ENCODE measurements at regions not wholly inside any gene's neighbourhood (a gene's known extent, or its start where the extent isn't known, plus 50 kb on each side); places are given as distances from the start of the nearest gene placed in this dataset.
A peak's percentile ranks its signal among the peaks of the same experiment; 100 is the strongest.

DNA sequence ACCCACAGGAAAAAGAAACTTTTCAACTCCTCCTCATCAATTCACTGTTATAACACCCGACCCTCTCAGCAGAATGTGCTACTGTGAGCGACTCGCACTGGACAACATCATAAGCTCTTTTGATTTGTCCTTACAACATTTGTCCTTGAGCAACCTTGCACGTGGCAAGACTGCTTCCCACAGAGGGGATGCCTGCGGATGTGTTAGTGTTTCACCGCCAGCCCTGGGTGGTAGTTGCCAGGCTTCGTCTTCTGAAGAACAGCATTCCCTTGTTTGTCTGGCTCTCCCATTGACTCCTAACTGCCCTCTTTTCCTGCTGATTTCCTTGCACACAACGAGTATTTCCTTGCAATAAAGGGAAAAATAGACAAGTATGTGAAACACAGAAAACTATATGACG lies 111.4 kb upstream of the SLC7A1 start:
- Histone ChIP-seq H3K4me3 (no peak overlapping the region), H3K36me3 (ENCODE audit: low read depth) (no peaks in the 10 kb centered on the region), H3K9me3 (no peaks in the 10 kb centered on the region), H3K4me1 (ENCODE audit: low read depth) (no peaks in the 10 kb centered on the region)
- TF ChIP-seq, protein P1, sequence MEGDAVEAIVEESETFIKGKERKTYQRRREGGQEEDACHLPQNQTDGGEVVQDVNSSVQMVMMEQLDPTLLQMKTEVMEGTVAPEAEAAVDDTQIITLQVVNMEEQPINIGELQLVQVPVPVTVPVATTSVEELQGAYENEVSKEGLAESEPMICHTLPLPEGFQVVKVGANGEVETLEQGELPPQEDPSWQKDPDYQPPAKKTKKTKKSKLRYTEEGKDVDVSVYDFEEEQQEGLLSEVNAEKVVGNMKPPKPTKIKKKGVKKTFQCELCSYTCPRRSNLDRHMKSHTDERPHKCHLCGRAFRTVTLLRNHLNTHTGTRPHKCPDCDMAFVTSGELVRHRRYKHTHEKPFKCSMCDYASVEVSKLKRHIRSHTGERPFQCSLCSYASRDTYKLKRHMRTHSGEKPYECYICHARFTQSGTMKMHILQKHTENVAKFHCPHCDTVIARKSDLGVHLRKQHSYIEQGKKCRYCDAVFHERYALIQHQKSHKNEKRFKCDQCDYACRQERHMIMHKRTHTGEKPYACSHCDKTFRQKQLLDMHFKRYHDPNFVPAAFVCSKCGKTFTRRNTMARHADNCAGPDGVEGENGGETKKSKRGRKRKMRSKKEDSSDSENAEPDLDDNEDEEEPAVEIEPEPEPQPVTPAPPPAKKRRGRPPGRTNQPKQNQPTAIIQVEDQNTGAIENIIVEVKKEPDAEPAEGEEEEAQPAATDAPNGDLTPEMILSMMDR (IDR thresholded peaks at IDR 0.05): no peak
- DNase-seq (no peak), ATAC-seq (no peak)
- intact Hi-C loops (cut with DNase I, micrococcal nuclease): no loop called here

DNA sequence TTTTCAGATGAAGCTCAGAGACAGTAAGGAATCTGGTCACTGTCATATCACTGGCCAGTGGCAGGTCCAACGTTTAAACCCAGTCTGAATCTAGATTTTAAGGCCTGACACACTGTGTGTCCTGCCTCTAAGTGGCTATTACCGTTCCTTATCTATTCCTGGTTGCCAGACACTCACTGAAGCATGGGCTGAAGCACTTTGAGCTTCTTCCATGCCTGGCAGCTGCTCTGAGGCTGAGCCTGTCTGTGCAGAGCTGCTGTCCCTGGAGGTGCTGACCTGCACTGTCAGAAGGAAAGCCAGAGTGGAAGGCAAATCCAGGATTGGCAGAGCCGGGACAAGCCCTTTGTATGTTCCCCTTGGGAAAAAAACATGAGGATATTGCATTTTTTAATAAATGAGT lies 109.2 kb upstream of the SLC7A1 start:
- ATAC-seq (no peak), DNase-seq (no peak)
- Histone ChIP-seq H3K9me3 (no peaks in the 10 kb centered on the region), H3K4me3 (no peak overlapping the region), H3K4me1 (ENCODE audit: low read depth) (no peaks in the 10 kb centered on the region), H3K36me3 (ENCODE audit: low read depth) (no peaks in the 10 kb centered on the region)
- TF ChIP-seq, protein P1 (IDR thresholded peaks at IDR 0.05): no peak
- intact Hi-C loops (cut with DNase I, micrococcal nuclease): no loop called here

DNA sequence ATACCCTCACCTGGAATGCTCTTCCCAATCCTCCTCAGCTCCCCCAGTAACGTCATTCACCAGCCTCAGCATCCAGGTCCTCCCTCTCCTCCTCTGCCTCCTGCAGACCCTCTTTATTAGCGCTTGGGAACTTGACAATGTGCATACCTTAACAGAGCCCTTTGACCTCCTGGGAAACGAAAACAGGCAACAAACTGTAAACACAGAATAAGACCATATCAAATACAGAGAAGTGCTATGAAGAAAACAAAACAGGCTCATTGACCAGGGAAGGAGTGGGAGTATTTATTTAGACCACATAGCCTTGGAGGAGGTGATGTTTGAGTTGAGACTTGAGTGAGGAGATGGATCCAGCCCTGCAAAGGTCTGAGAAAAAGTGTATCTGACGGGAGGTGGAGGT lies 107.9 kb upstream of the SLC7A1 start:
- no peak overlapping the region for H3K4me3 ChIP-seq
- DNase-seq (no peak), ATAC-seq (no peak)
- no peaks in the 10 kb centered on the region for H3K9me3 ChIP-seq
- TF ChIP-seq, protein P1 (IDR thresholded peaks at IDR 0.05): no peak
- no peaks in the 10 kb centered on the region for H3K4me1 ChIP-seq (ENCODE audit: low read depth)
- no peaks in the 10 kb centered on the region for H3K36me3 ChIP-seq (ENCODE audit: low read depth)
- intact Hi-C loops (cut with DNase I, micrococcal nuclease): no loop called here

DNA sequence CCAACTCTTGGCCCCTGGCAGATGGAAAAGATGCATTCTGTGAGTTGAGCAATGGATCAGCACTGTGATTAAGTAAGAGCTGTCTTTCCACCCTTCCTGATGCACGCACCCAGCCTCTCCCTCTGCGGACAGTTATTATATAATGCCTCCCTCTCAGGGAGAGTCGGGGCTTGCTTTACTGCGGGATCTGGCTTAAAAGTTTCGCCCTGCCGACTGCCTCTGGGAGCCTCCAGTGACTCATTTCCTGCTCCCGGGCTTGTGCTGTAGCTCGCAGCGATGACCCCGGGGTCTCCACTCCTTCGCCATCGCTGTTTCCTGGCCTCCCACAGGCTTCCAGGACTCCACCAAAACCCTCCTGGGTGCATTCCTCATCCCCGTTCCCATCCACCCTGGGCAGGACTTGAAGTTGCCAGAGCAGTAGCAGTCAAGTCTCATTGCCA lies 107.4 kb upstream of the SLC7A1 start:
- H3K9me3 ChIP-seq: no peaks in the 10 kb centered on the region
- ATAC-seq (peak; percentile 12), DNase-seq (peak in 1 of 3 donors; percentile 9)
- H3K4me1 ChIP-seq (ENCODE audit: low read depth): no peaks in the 10 kb centered on the region
- intact Hi-C loops (cut with DNase I, micrococcal nuclease): no loop called here
- no peak overlapping the region for H3K4me3 ChIP-seq
- no peaks in the 10 kb centered on the region for H3K36me3 ChIP-seq (ENCODE audit: low read depth)
- TF ChIP-seq, protein P1 (IDR thresholded peaks at IDR 0.05): no peak

DNA sequence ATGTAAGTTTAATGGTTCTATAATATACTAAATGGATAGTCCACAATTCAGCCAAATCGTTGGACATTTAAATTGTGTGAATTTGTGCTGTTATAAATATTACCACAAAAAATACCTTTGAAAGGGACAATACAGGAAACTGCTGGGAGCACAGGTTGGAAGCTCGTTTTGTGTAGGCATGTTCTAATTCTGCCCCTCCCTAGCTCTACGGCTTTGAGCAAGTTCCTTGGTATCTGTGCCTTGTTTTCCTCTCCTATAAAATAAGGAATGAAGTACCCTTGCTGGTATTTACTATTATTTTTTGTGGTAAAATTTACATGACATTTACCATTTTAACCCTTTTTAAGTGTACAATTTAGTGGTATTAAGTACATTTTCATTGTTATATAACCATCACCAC lies 102.6 kb upstream of the SLC7A1 start:
- H3K4me1 ChIP-seq (ENCODE audit: low read depth): no peaks in the 10 kb centered on the region
- no peaks in the 10 kb centered on the region for H3K9me3 ChIP-seq
- no peaks in the 10 kb centered on the region for H3K36me3 ChIP-seq (ENCODE audit: low read depth)
- no peak for ATAC-seq
- TF ChIP-seq, protein P1 (IDR thresholded peaks at IDR 0.05): no peak
- DNase-seq: no peak
- no peak overlapping the region for H3K4me3 ChIP-seq
- intact Hi-C loops (cut with DNase I, micrococcal nuclease): no loop called here

DNA sequence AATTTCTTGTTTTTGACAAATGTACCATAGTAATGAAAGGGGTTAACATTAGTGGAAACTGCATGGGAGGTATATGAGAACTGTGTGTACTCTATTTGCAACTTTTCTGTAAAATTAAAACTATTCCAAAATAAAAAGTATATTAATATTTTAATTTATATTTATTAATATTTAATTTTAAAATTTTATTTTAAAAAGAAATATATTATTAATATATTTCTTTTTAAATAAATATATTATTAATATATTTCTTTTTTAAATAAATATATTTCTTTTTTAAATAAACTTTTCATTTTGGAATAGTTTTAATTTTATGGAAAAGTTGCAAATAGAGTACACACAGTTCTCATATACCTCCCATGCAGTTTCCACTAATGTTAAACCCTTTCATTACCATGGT lies 101.1 kb upstream of the SLC7A1 start:
- Histone ChIP-seq H3K36me3 (ENCODE audit: low read depth) (no peaks in the 10 kb centered on the region), H3K4me3 (no peak overlapping the region), H3K9me3 (no peaks in the 10 kb centered on the region), H3K4me1 (ENCODE audit: low read depth) (no peaks in the 10 kb centered on the region)
- no peak for ATAC-seq
- DNase-seq: no peak
- TF ChIP-seq, protein P1 (IDR thresholded peaks at IDR 0.05): no peak
- intact Hi-C loops (cut with DNase I, micrococcal nuclease): no loop called here
